Thymus (tissue), 11 donors: ENCODE measurements at regions not wholly inside any gene's neighbourhood (a gene's known extent, or its start where the extent isn't known, plus 50 kb on each side); places are given as distances from the start of the nearest gene placed in this dataset.
A peak's percentile ranks its signal among the peaks of the same experiment; 100 is the strongest.

Experiments used
- DNase-seq, 9 donors: peaks; one replicate each; pipeline ENCODE4 v3.0.0-alpha.2; 2013; ENCODE audit warnings: low spot score in 9 of 9, low read depth in 6 of 9, missing footprints in 1 of 9
- H3K27ac ChIP-seq, 2 donors: one replicate each; pipeline ENCODE4 v1.5.1; 2013; ENCODE audit warnings: control low read depth in 1 of 2, low read depth in 1 of 2, low read length in 1 of 2, mild to moderate bottlenecking in 1 of 2, moderate library complexity in 1 of 2
- H3K27me3 ChIP-seq, 2 donors: one replicate each; pipeline ENCODE4 v1.5.1; 2013; ENCODE audit warnings: low read length in 1 of 2; ENCODE audit not compliant: control insufficient read depth in 2 of 2, insufficient read depth in 1 of 2
- H3K36me3 ChIP-seq, 2 donors: one replicate each; pipeline ENCODE4 v1.5.1; 2013; ENCODE audit warnings: low read length in 1 of 2, mild to moderate bottlenecking in 1 of 2, moderate library complexity in 1 of 2; ENCODE audit not compliant: control insufficient read depth in 2 of 2, insufficient read depth in 2 of 2
- H3K4me1 ChIP-seq, 2 donors: one replicate each; pipeline ENCODE4 v1.5.1; 2013; ENCODE audit warnings: low read length in 2 of 2; ENCODE audit not compliant: control insufficient read depth in 2 of 2, insufficient read depth in 2 of 2
- H3K4me3 ChIP-seq, 2 donors: one replicate each; pipeline ENCODE4 v1.5.1; 2013; ENCODE audit warnings: low read length in 2 of 2, control low read depth in 1 of 2, mild to moderate bottlenecking in 1 of 2
- H3K9me3 ChIP-seq, 2 donors: one replicate each; pipeline ENCODE4 v1.5.1; 2013; ENCODE audit warnings: low read length in 1 of 2, mild to moderate bottlenecking in 1 of 2; ENCODE audit not compliant: control insufficient read depth in 2 of 2, insufficient read depth in 1 of 2
- WGBS: extraction: QIAGEN DNeasy Blood & Tissue Kit; methylation state at CpG from one replicate; pipeline ENCODE4 v1.1.7; 2013; 5-methylcytosine and 5-hydroxymethylcytosine counted together
- donor health status: healthy.

- Histone ChIP-seq H3K36me3 (peaks cover 71 to 86% of the 10 kb centered on the region in 2 donors), H3K9me3 (no peaks in the 10 kb centered on the region), H3K4me1 (no peaks in the 10 kb centered on the region), H3K4me3 (no peak overlapping the region), H3K27me3 (no peaks in the 10 kb centered on the region), H3K27ac (no peak overlapping the region)
- 93% methylated on average over 23 of the region's 23 CpGs for WGBS
- DNase-seq, result no peak
Observed at GRCh38 chr12:124428136-124428791, 133.4 kb downstream of the RFLNA start.

GRCh38 chr12:124426594-124427555 is 132.0 kb downstream of the RFLNA start:
- DNase-seq, result no peak
- 96% methylated on average over 42 of the region's 42 CpGs for WGBS
- Histone ChIP-seq H3K36me3 (peaks cover 81 to 89% of the 10 kb centered on the region in 2 donors), H3K4me1 (no peaks in the 10 kb centered on the region), H3K27ac (no peak overlapping the region), H3K9me3 (no peaks in the 10 kb centered on the region), H3K27me3 (no peaks in the 10 kb centered on the region), H3K4me3 (no peak overlapping the region)

- Histone ChIP-seq H3K27ac (no peak overlapping the region), H3K4me1 (no peaks in the 10 kb centered on the region), H3K36me3 (peaks cover 90 to 95% of the 10 kb centered on the region in 2 donors), H3K9me3 (no peaks in the 10 kb centered on the region), H3K27me3 (no peaks in the 10 kb centered on the region), H3K4me3 (no peak overlapping the region)
- WGBS, result 99% methylated on average over 6 of the region's 6 CpGs
- no peak for DNase-seq
Observed at GRCh38 chr12:124425667-124426066, 130.8 kb downstream of the RFLNA start.

- no peak overlapping the region for H3K27ac ChIP-seq
- no peak for DNase-seq
- H3K4me3 ChIP-seq, result no peak overlapping the region
- peaks cover 90 to 95% of the 10 kb centered on the region in 2 donors for H3K36me3 ChIP-seq
- H3K27me3 ChIP-seq, result no peaks in the 10 kb centered on the region
- WGBS, result 99% methylated on average over 10 of the region's 10 CpGs
- H3K4me1 ChIP-seq, result no peaks in the 10 kb centered on the region
- no peaks in the 10 kb centered on the region for H3K9me3 ChIP-seq
Observed at GRCh38 chr12:124424516-124424905, 129.6 kb downstream of the RFLNA start.

GRCh38 chr12:124423761-124424515 is 129.0 kb downstream of the RFLNA start:
- H3K9me3 ChIP-seq, result no peaks in the 10 kb centered on the region
- H3K27me3 ChIP-seq, result no peaks in the 10 kb centered on the region
- H3K27ac ChIP-seq, result no peak overlapping the region
- 97% methylated on average over 26 of the region's 26 CpGs for whole genome bisulfite sequencing
- no peak overlapping the region for H3K4me3 ChIP-seq
- peaks cover 90 to 95% of the 10 kb centered on the region in 2 donors for H3K36me3 ChIP-seq
- no peak for DNase-seq
- H3K4me1 ChIP-seq, result no peaks in the 10 kb centered on the region

GRCh38 chr12:124422570-124423523 is 128.0 kb downstream of the RFLNA start:
- H3K4me1 ChIP-seq, result no peaks in the 10 kb centered on the region
- H3K9me3 ChIP-seq, result no peaks in the 10 kb centered on the region
- H3K36me3 ChIP-seq, result peaks cover 86 to 92% of the 10 kb centered on the region in 2 donors
- H3K4me3 ChIP-seq, result no peak overlapping the region
- peak overlapping the region; percentile 7 to 80 for H3K27ac ChIP-seq
- 92% methylated on average over 37 of the region's 37 CpGs for WGBS
- H3K27me3 ChIP-seq, result no peaks in the 10 kb centered on the region
- no peak for DNase-seq

GRCh38 chr12:124422142-124422569 is 127.3 kb downstream of the RFLNA start:
- Histone ChIP-seq H3K36me3 (peaks cover 87 to 92% of the 10 kb centered on the region in 2 donors), H3K27me3 (no peaks in the 10 kb centered on the region), H3K9me3 (no peaks in the 10 kb centered on the region), H3K4me1 (no peaks in the 10 kb centered on the region), H3K27ac (no peak overlapping the region), H3K4me3 (no peak overlapping the region)
- no peak for DNase-seq
- WGBS, result 94% methylated on average over 16 of the region's 16 CpGs

- H3K27ac ChIP-seq, result no peak overlapping the region
- DNase-seq, result no peak
- H3K9me3 ChIP-seq, result no peaks in the 10 kb centered on the region
- no peaks in the 10 kb centered on the region for H3K4me1 ChIP-seq
- peaks cover 87 to 91% of the 10 kb centered on the region in 2 donors for H3K36me3 ChIP-seq
- no peaks in the 10 kb centered on the region for H3K27me3 ChIP-seq
- no peak overlapping the region for H3K4me3 ChIP-seq
- WGBS, result 95% methylated on average over 20 of the region's 20 CpGs
Observed at GRCh38 chr12:124420996-124421674, 126.2 kb downstream of the RFLNA start.
